ENCODE measurements at regions not wholly inside any gene's neighbourhood (a gene's known extent, or its start where the extent isn't known, plus 50 kb on each side); places are given as distances from the start of the nearest gene placed in this dataset.
"Not testable (repeated sequence)": the region's sequence is repeated elsewhere in the genome, so short reads cannot be mapped to it uniquely, and the experiment has no call there.

- intact Hi-C loops (cut with micrococcal nuclease) = not testable (repeated sequence)
Observed at GRCh38 chr16:52655156-52655555, 108.2 kb upstream of the TOX3 start.

- intact Hi-C loops (cut with micrococcal nuclease) = no loop called here
Observed at GRCh38 chr16:52652033-52652432, 105.1 kb upstream of the TOX3 start.

GRCh38 chr16:52650789-52651188 lies 103.8 kb upstream of the TOX3 start:
- intact Hi-C loops (cut with micrococcal nuclease) = no loop called here

GRCh38 chr16:52650318-52650717 lies 103.4 kb upstream of the TOX3 start:
- intact Hi-C loops (cut with micrococcal nuclease) = no loop called here

- intact Hi-C loops (cut with micrococcal nuclease) = no loop called here
Observed at GRCh38 chr16:52649870-52650269, 102.9 kb upstream of the TOX3 start.

GRCh38 chr16:52647588-52647987 lies 100.6 kb upstream of the TOX3 start:
- intact Hi-C loops (cut with micrococcal nuclease) = no loop called here

- intact Hi-C loops (cut with micrococcal nuclease) = no loop called here
Observed at GRCh38 chr16:52643006-52643405, 96.1 kb upstream of the TOX3 start.

GRCh38 chr16:52634528-52634927 lies 87.6 kb upstream of the TOX3 start:
- intact Hi-C loops (cut with micrococcal nuclease) = no loop called here

GRCh38 chr16:52634104-52634503 lies 87.2 kb upstream of the TOX3 start:
- intact Hi-C loops (cut with micrococcal nuclease) = no loop called here

GRCh38 chr16:52633230-52633629 lies 86.3 kb upstream of the TOX3 start:
- intact Hi-C loops (cut with micrococcal nuclease) = no loop called here

- intact Hi-C loops (cut with micrococcal nuclease) = no loop called here
Observed at GRCh38 chr16:52631711-52632110, 84.8 kb upstream of the TOX3 start.

GRCh38 chr16:52630711-52631110 lies 83.8 kb upstream of the TOX3 start:
- intact Hi-C loops (cut with micrococcal nuclease) = no loop called here

GRCh38 chr16:52629296-52629695 lies 82.4 kb upstream of the TOX3 start:
- intact Hi-C loops (cut with micrococcal nuclease) = no loop called here

- intact Hi-C loops (cut with micrococcal nuclease) = no loop called here
Observed at GRCh38 chr16:52624891-52625290, 77.9 kb upstream of the TOX3 start.

GRCh38 chr16:52621651-52622050 lies 74.7 kb upstream of the TOX3 start:
- intact Hi-C loops (cut with micrococcal nuclease) = no loop called here

GRCh38 chr16:52618753-52619497 lies 72.0 kb upstream of the TOX3 start:
- intact Hi-C loops (cut with micrococcal nuclease) = no loop called here

GRCh38 chr16:52617591-52617990 lies 70.6 kb upstream of the TOX3 start:
- intact Hi-C loops (cut with micrococcal nuclease) = no loop called here

- intact Hi-C loops (cut with micrococcal nuclease) = no loop called here
Observed at GRCh38 chr16:52613508-52613907, 66.6 kb upstream of the TOX3 start.

- intact Hi-C loops (cut with micrococcal nuclease) = no loop called here
Observed at GRCh38 chr16:52611817-52612673, 65.1 kb upstream of the TOX3 start.

GRCh38 chr16:52603015-52603414 lies 56.1 kb upstream of the TOX3 start:
- intact Hi-C loops (cut with micrococcal nuclease) = no loop called here

GRCh38 chr16:52597772-52598483 lies 51.0 kb upstream of the TOX3 start:
- intact Hi-C loops (cut with micrococcal nuclease) = no loop called here
